A549 (cell line): ENCODE measurements at regions not wholly inside any gene's neighbourhood (a gene's known extent, or its start where the extent isn't known, plus 50 kb on each side); places are given as distances from the start of the nearest gene placed in this dataset.

ENCODE experiments used
- CEBPB ChIP-seq, 2 experiments: fragments of >200 bp in 1 of 2; sonication (Bioruptor Twin) in 1 of 2; formaldehyde crosslinking in 1 of 2; IDR thresholded peaks; 2 replicates each; pipeline ENCODE4 v1.6.1; 2012 to 2016
- CTCF ChIP-seq: fragments of >200 bp; sonication (Bioruptor Twin); formaldehyde crosslinking; IDR thresholded peaks from 3 replicates; pipeline ENCODE4 v1.5.1; 2016
- PBX3 ChIP-seq: IDR thresholded peaks from 2 replicates; pipeline ENCODE4 v1.6.1; 2012

GRCh38 chr11:62054484-62055121 lies 69.2 kb upstream of the INCENP start:
- TF ChIP-seq CTCF (peak; percentile 91), PBX3 (no peak), CEBPB (IDR thresholded peaks at IDR 0.05) (peak; percentile 78 to 85)
